H9 (cell line): ENCODE measurements at regions not wholly inside any gene's neighbourhood (a gene's known extent, or its start where the extent isn't known, plus 50 kb on each side); places are given as distances from the start of the nearest gene placed in this dataset.

Experiments
- DNase-seq: peaks from one replicate; pipeline ENCODE4 v3.0.0-alpha.2; 2017
- H2AFZ ChIP-seq: one replicate; pipeline ENCODE4 v1.6.1; 2013; ENCODE audit warnings: mild to moderate bottlenecking, low read length, control low read depth, moderate library complexity
- H2AK5ac ChIP-seq: 2 replicates; pipeline ENCODE4 v1.6.1; 2013; ENCODE audit warnings: low read length, control low read depth, mixed read lengths; ENCODE audit not compliant: insufficient read length
- H2BK120ac ChIP-seq: one replicate; pipeline ENCODE4 v1.6.1; 2013; ENCODE audit warnings: low read depth, mild to moderate bottlenecking, low read length, control low read depth, inconsistent platforms; ENCODE audit not compliant: poor library complexity, severe bottlenecking
- H2BK12ac ChIP-seq: 2 replicates; pipeline ENCODE4 v1.6.1; 2013; ENCODE audit warnings: low read length, control low read depth, mixed read lengths, low read depth; ENCODE audit not compliant: insufficient read length
- H2BK15ac ChIP-seq: 2 replicates; pipeline ENCODE4 v1.6.1; 2013; ENCODE audit warnings: low read depth, low read length, control low read depth
- H2BK20ac ChIP-seq: one replicate; pipeline ENCODE4 v1.6.1; 2013; ENCODE audit warnings: low read depth, mild to moderate bottlenecking, low read length, control low read depth, inconsistent platforms; ENCODE audit not compliant: poor library complexity, severe bottlenecking
- H2BK5ac ChIP-seq: 2 replicates; pipeline ENCODE4 v1.6.1; 2013; ENCODE audit warnings: low read length, control low read depth, mixed read lengths; ENCODE audit not compliant: insufficient read length
- H3K14ac ChIP-seq: 2 replicates; pipeline ENCODE4 v1.6.1; 2013; ENCODE audit warnings: low read length, control low read depth; ENCODE audit not compliant: insufficient read depth
- H3K18ac ChIP-seq: 2 replicates; pipeline ENCODE4 v1.6.1; 2013; ENCODE audit warnings: low read depth, mild to moderate bottlenecking, mixed read lengths, low read length, control low read depth; ENCODE audit not compliant: insufficient read length
- H3K23ac ChIP-seq: 2 replicates; pipeline ENCODE4 v1.6.1; 2013; ENCODE audit warnings: low read length, control low read depth, mixed read lengths, low read depth; ENCODE audit not compliant: insufficient read length
- H3K23me2 ChIP-seq: 2 replicates; pipeline ENCODE4 v1.6.1; 2013; ENCODE audit warnings: low read depth, mild to moderate bottlenecking, mixed read lengths, low read length, control low read depth; ENCODE audit not compliant: insufficient read length, poor library complexity, severe bottlenecking
- H3K27ac ChIP-seq: 2 replicates; pipeline ENCODE4 v1.5.1; 2013; ENCODE audit warnings: low read length, control low read depth, mixed read lengths, low read depth; ENCODE audit not compliant: insufficient read length
- H3K27me3 ChIP-seq: 2 replicates; pipeline ENCODE4 v1.6.1; 2013; ENCODE audit warnings: low read length, control low read depth, inconsistent platforms; ENCODE audit not compliant: insufficient read depth
- H3K4ac ChIP-seq: 2 replicates; pipeline ENCODE4 v1.6.1; 2013; ENCODE audit warnings: low read depth, mild to moderate bottlenecking, control low read depth, inconsistent platforms, low read length, moderate library complexity
- H3K4me1 ChIP-seq: 2 replicates; pipeline ENCODE4 v1.6.1; 2013; ENCODE audit warnings: low read length, control low read depth, inconsistent platforms; ENCODE audit not compliant: insufficient read depth
- H3K4me2 ChIP-seq: 2 replicates; pipeline ENCODE4 v1.6.1; 2013; ENCODE audit warnings: low read length, control low read depth, mixed read lengths; ENCODE audit not compliant: insufficient read length, insufficient read depth
- H3K56ac ChIP-seq: 2 replicates; pipeline ENCODE4 v1.6.1; 2013; ENCODE audit warnings: low read depth, mild to moderate bottlenecking, mixed read lengths, low read length, control low read depth; ENCODE audit not compliant: insufficient read length
- H3K79me1 ChIP-seq: 2 replicates; pipeline ENCODE4 v1.6.1; 2013; ENCODE audit warnings: low read depth, mild to moderate bottlenecking, moderate library complexity, low read length, control low read depth, inconsistent platforms; ENCODE audit not compliant: insufficient read depth, poor library complexity, severe bottlenecking
- H3K79me2 ChIP-seq: 2 replicates; pipeline ENCODE4 v1.6.1; 2013; ENCODE audit warnings: low read length, control low read depth, inconsistent platforms; ENCODE audit not compliant: insufficient read depth
- H3K9ac ChIP-seq: 2 replicates; pipeline ENCODE4 v1.6.1; 2013; ENCODE audit warnings: low read length, control low read depth, mixed read lengths; ENCODE audit not compliant: insufficient read length; ENCODE audit errors: extremely low read depth
- H3K9me3 ChIP-seq: one replicate; pipeline ENCODE4 v1.6.1; 2013; ENCODE audit warnings: low read depth, low read length, inconsistent platforms; ENCODE audit not compliant: control insufficient read depth
- H3T11ph ChIP-seq: one replicate; pipeline ENCODE4 v1.6.1; 2013; ENCODE audit warnings: mild to moderate bottlenecking, low read length, control low read depth, inconsistent platforms
- H4K20me1 ChIP-seq: one replicate; pipeline ENCODE4 v1.6.1; 2013; ENCODE audit not compliant: control insufficient read depth, insufficient read length, insufficient read depth
- H4K5ac ChIP-seq: 2 replicates; pipeline ENCODE4 v1.6.1; 2013; ENCODE audit warnings: low read depth, mild to moderate bottlenecking, mixed read lengths, low read length, control low read depth; ENCODE audit not compliant: insufficient read length
- H4K8ac ChIP-seq: replicated peaks from 2 replicates; pipeline ENCODE4 v1.6.1; 2013; ENCODE audit warnings: low read length, control low read depth, mixed read lengths, low read depth; ENCODE audit not compliant: insufficient read length
- H4K91ac ChIP-seq: 2 replicates; pipeline ENCODE4 v1.6.1; 2013; ENCODE audit warnings: low read depth, mild to moderate bottlenecking, moderate library complexity, mixed read lengths, low read length, control low read depth; ENCODE audit not compliant: insufficient read length
- H3K27ac Mint-ChIP-seq, 3 experiments: 2 replicates in 2 of 3; 3 replicates in 1 of 3; pipeline ENCODE4 v1.8.0; 2020 to 2021; ENCODE audit warnings: mixed read lengths in 3 of 3, mild to moderate bottlenecking in 1 of 3, moderate library complexity in 1 of 3
- H3K27me3 Mint-ChIP-seq: 2 replicates; pipeline ENCODE4 v1.8.0; 2021; ENCODE audit warnings: low read depth, mild to moderate bottlenecking, moderate library complexity, mixed read lengths
- H3K36me3 Mint-ChIP-seq, 3 experiments: 2 replicates in 2 of 3; 3 replicates in 1 of 3; pipeline ENCODE4 v1.8.0; 2020 to 2021; ENCODE audit warnings: low read depth in 3 of 3, mixed read lengths in 3 of 3; ENCODE audit not compliant: insufficient read depth in 1 of 3
- H3K4me1 Mint-ChIP-seq, 2 experiments: 2 replicates each; pipeline ENCODE4 v1.8.0; 2020; ENCODE audit warnings: mixed read lengths in 2 of 2
- H3K4me3 Mint-ChIP-seq, 2 experiments: 2 replicates in 1 of 2; 3 replicates in 1 of 2; pipeline ENCODE4 v1.8.0; 2020 to 2021; ENCODE audit warnings: mild to moderate bottlenecking in 2 of 2, mixed read lengths in 2 of 2, moderate library complexity in 1 of 2
- H3K9me3 Mint-ChIP-seq, 2 experiments: 2 replicates in 1 of 2; 3 replicates in 1 of 2; pipeline ENCODE4 v1.8.0; 2020; ENCODE audit warnings: mild to moderate bottlenecking in 2 of 2, mixed read lengths in 2 of 2, moderate library complexity in 1 of 2
- WGBS: extraction: QIAGEN DNeasy Blood & Tissue Kit; methylation state at CpG from one replicate; pipeline ENCODE4 v1.1.7; 2013; ENCODE audit warnings: missing lambda C conversion rate, low lambda C conversion rate, mixed read lengths; ENCODE audit not compliant: insufficient read length; ENCODE audit errors: extremely low coverage; 5-methylcytosine and 5-hydroxymethylcytosine counted together
- TF ChIP-seq, protein P1 (sequence below): fragments of 200-600 bp; sonication (generic); conservative IDR thresholded peaks from 3 replicates; pipeline ENCODE4 v1.8.0; 2021; ENCODE audit warnings: antibody characterized with exemption, mild to moderate bottlenecking

- TF ChIP-seq, protein P1, sequence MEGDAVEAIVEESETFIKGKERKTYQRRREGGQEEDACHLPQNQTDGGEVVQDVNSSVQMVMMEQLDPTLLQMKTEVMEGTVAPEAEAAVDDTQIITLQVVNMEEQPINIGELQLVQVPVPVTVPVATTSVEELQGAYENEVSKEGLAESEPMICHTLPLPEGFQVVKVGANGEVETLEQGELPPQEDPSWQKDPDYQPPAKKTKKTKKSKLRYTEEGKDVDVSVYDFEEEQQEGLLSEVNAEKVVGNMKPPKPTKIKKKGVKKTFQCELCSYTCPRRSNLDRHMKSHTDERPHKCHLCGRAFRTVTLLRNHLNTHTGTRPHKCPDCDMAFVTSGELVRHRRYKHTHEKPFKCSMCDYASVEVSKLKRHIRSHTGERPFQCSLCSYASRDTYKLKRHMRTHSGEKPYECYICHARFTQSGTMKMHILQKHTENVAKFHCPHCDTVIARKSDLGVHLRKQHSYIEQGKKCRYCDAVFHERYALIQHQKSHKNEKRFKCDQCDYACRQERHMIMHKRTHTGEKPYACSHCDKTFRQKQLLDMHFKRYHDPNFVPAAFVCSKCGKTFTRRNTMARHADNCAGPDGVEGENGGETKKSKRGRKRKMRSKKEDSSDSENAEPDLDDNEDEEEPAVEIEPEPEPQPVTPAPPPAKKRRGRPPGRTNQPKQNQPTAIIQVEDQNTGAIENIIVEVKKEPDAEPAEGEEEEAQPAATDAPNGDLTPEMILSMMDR, result no peak
- no peak for DNase-seq
- Histone ChIP-seq H3K4me2 (no peak overlapping the region), H3K27me3 (no peaks in the 10 kb centered on the region; the same call in 1 of the 2 replicates), H2AFZ (no peak overlapping the region), H3K18ac (no peak overlapping the region), H3K56ac (no peak overlapping the region), H3K79me2 (no peaks in the 10 kb centered on the region), H4K20me1 (no peaks in the 10 kb centered on the region), H3K79me1 (no peaks in the 10 kb centered on the region), H2BK5ac (no peak overlapping the region), H2BK15ac (no peak overlapping the region), H4K5ac (no peak overlapping the region), H3K14ac (no peak overlapping the region), H3T11ph (no peak overlapping the region), H2BK12ac (no peak overlapping the region), H3K27ac (no peak overlapping the region), H3K4ac (no peak overlapping the region), H3K9ac (no peak overlapping the region), H3K9me3 (no peaks in the 10 kb centered on the region), H2BK20ac (no peak overlapping the region), H2BK120ac (no peak overlapping the region), H3K23ac (no peak overlapping the region), H2AK5ac (no peak overlapping the region), H4K91ac (no peak overlapping the region), H3K4me1 (no peaks in the 10 kb centered on the region; the same call in 1 of the 2 replicates), H3K23me2 (no peaks in the 10 kb centered on the region), H4K8ac (no peak overlapping the region)
- peaks cover 5 to 10% of the 10 kb centered on the region in 2 experiments for H3K9me3 Mint-ChIP-seq
- peaks cover 16% of the 10 kb centered on the region for H3K27me3 Mint-ChIP-seq
- H3K36me3 Mint-ChIP-seq, result peaks cover 0 to 12% (median 3%) of the 10 kb centered on the region in 3 experiments; a peak in 4 of 7 replicates
- no peak overlapping the region for H3K4me3 Mint-ChIP-seq
- no CpG with 5 or more reads among the region's 1 CpG for WGBS
- H3K4me1 Mint-ChIP-seq, result peaks cover 15% of the 10 kb centered on the region in 2 experiments
- no peak overlapping the region for H3K27ac Mint-ChIP-seq
These were observed 135.6 kb upstream of the LGALSL start for GRCh38 chr2:64318476-64318748.
